ENCODE measurements at regions not wholly inside any gene's neighbourhood (a gene's known extent, or its start where the extent isn't known, plus 50 kb on each side); places are given as distances from the start of the nearest gene placed in this dataset.
A peak's percentile ranks its signal among the peaks of the same experiment; 100 is the strongest.

GRCh38 chr18:52278191-52278590, 61.8 kb upstream of the DCC start:
- no peaks in the 10 kb centered on the region for H3K4me1 ChIP-seq
- H3K27me3 ChIP-seq, result no peaks in the 10 kb centered on the region
- no peak overlapping the region for H3K27ac ChIP-seq
- no peak for TF ChIP-seq CTCF (IDR thresholded peaks at IDR 0.05)
- no peak for DNase-seq (ENCODE audit: low spot score)
- H3K4me3 ChIP-seq, result no peak overlapping the region
- H3K36me3 ChIP-seq, result no peaks in the 10 kb centered on the region
- H3K9me3 ChIP-seq, result no peaks in the 10 kb centered on the region

GRCh38 chr18:52280702-52281101, 59.3 kb upstream of the DCC start:
- Histone ChIP-seq H3K36me3 (no peaks in the 10 kb centered on the region), H3K27ac (no peak overlapping the region), H3K9me3 (no peaks in the 10 kb centered on the region), H3K4me1 (no peaks in the 10 kb centered on the region), H3K4me3 (no peak overlapping the region), H3K27me3 (no peaks in the 10 kb centered on the region)
- no peak for DNase-seq (ENCODE audit: low spot score)
- no peak for TF ChIP-seq CTCF (IDR thresholded peaks at IDR 0.05)

DNA sequence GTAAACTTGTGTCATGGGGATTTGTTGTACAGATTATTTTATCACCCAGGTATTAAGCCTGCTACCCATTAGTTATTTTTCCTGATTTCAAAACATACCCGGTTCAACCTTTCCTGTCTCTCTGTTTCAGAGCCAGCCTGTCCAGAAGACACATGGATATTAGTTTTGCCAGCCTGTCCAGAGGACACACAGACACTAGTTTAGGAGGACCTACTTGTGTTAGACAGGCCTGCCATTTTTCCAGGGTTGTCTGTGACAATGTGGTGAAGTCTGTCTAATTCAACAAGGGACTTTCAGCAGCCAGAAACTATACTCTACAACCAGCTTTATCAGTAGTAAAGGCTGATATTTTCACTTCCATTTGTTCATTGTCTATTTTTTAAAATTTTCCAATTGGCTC, 56.1 kb upstream of the DCC start:
- H3K9me3 ChIP-seq, result no peaks in the 10 kb centered on the region
- no peak for TF ChIP-seq CTCF (IDR thresholded peaks at IDR 0.05)
- H3K36me3 ChIP-seq, result no peaks in the 10 kb centered on the region
- H3K4me3 ChIP-seq, result no peak overlapping the region
- H3K4me1 ChIP-seq, result no peaks in the 10 kb centered on the region
- no peak overlapping the region for H3K27ac ChIP-seq
- H3K27me3 ChIP-seq, result no peaks in the 10 kb centered on the region
- DNase-seq (ENCODE audit: low spot score), result no peak

- Histone ChIP-seq H3K9me3 (no peaks in the 10 kb centered on the region), H3K4me3 (no peak overlapping the region), H3K27ac (no peak overlapping the region), H3K27me3 (no peaks in the 10 kb centered on the region), H3K4me1 (no peaks in the 10 kb centered on the region), H3K36me3 (no peaks in the 10 kb centered on the region)
- DNase-seq (ENCODE audit: low spot score), result no peak
- no peak for TF ChIP-seq CTCF (IDR thresholded peaks at IDR 0.05)
These were observed 53.3 kb upstream of the DCC start for GRCh38 chr18:52286675-52287074.

DNA sequence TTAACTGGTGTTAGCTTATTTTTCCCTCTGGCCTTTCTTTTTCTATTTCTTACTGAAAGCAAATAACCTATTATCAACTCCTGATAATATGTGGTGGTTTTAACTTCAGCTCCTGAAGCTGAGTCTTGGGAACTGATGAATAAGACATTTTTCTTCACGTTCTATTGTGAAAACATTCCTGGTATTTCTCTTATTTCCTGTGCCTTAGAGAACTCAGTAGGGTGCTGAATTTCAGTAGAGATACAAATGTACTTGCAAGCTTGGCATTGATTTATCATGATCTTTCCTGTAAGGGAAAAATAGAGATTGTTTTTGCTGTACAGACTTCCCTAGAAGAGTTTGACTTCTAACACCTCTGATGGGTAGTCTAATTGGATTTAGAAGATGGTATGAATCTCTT, 52.8 kb upstream of the DCC start:
- Histone ChIP-seq H3K4me3 (no peak overlapping the region), H3K27ac (no peak overlapping the region), H3K9me3 (no peaks in the 10 kb centered on the region), H3K27me3 (no peaks in the 10 kb centered on the region), H3K4me1 (no peaks in the 10 kb centered on the region), H3K36me3 (no peaks in the 10 kb centered on the region)
- DNase-seq (ENCODE audit: low spot score), result no peak
- no peak for TF ChIP-seq CTCF (IDR thresholded peaks at IDR 0.05)

DNA sequence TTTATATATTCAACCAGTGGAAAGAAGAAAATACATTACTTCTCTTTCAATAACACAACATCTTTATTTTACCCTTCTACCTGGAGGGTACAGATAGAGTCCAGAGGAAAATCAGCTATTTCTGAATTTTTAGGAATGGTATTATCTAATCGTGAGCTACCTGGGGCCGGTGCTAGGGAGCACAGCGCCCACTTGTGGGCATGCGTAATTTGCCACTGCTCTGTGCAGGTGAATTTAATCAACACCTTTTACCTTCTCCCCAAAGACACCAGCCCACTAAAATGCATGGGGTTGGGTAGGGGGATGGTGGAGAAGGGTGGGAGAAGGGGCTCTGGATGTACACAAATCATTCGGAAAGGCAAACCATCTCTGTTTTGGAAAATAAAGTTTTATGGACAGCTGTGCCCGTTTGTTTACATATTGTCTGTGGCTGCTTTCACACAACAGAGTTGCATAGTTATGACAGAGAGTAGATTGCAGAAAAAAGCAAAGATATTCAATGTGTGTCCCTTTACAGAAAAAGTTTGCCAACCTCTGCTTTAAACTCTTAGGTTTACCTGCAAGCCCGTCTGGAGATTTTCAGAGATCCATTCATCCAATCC, 51.5 kb upstream of the DCC start:
- H3K36me3 ChIP-seq, result no peaks in the 10 kb centered on the region
- peak; percentile 45 to 70 for TF ChIP-seq CTCF (IDR thresholded peaks at IDR 0.05)
- H3K4me3 ChIP-seq, result no peak overlapping the region
- no peaks in the 10 kb centered on the region for H3K27me3 ChIP-seq
- no peak overlapping the region for H3K27ac ChIP-seq
- no peaks in the 10 kb centered on the region for H3K9me3 ChIP-seq
- no peak for DNase-seq (ENCODE audit: low spot score)
- no peaks in the 10 kb centered on the region for H3K4me1 ChIP-seq
